Endothelial cell (in vitro differentiated cells): ENCODE measurements at regions not wholly inside any gene's neighbourhood (a gene's known extent, or its start where the extent isn't known, plus 50 kb on each side); places are given as distances from the start of the nearest gene placed in this dataset.

ENCODE experiments used
- DNase-seq: peaks from one replicate; pipeline ENCODE4 v3.0.0; 2021; ENCODE audit warnings: low spot score
- H3K27ac Mint-ChIP-seq: one replicate; pipeline ENCODE4 v1.8.0; 2021; ENCODE audit warnings: mixed read lengths, inconsistent platforms; ENCODE audit not compliant: unreplicated experiment
- H3K27me3 Mint-ChIP-seq: one replicate; pipeline ENCODE4 v1.8.0; 2021; ENCODE audit warnings: mild to moderate bottlenecking, moderate library complexity, mixed read lengths, inconsistent platforms; ENCODE audit not compliant: unreplicated experiment
- H3K36me3 Mint-ChIP-seq: one replicate; pipeline ENCODE4 v1.8.0; 2021; ENCODE audit warnings: mild to moderate bottlenecking, low read depth, mixed read lengths, inconsistent platforms; ENCODE audit not compliant: unreplicated experiment
- H3K4me1 Mint-ChIP-seq: one replicate; pipeline ENCODE4 v1.8.0; 2021; ENCODE audit warnings: mild to moderate bottlenecking, mixed read lengths, inconsistent platforms; ENCODE audit not compliant: unreplicated experiment
- H3K4me3 Mint-ChIP-seq: one replicate; pipeline ENCODE4 v1.8.0; 2021; ENCODE audit warnings: mild to moderate bottlenecking, mixed read lengths, inconsistent platforms; ENCODE audit not compliant: unreplicated experiment
- H3K9me3 Mint-ChIP-seq: one replicate; pipeline ENCODE4 v1.8.0; 2021; ENCODE audit warnings: mixed read lengths, inconsistent platforms; ENCODE audit not compliant: unreplicated experiment
- CTCF ChIP-seq: fragments of 200-600 bp; sonication (generic); IDR thresholded peaks from one replicate; pipeline ENCODE4 v1.5.0; 2021; ENCODE audit warnings: antibody characterized with exemption; ENCODE audit not compliant: unreplicated experiment

- Mint-ChIP-seq H3K4me3 (no peak overlapping the region), H3K27ac (no peak overlapping the region), H3K9me3 (no peaks in the 10 kb centered on the region), H3K4me1 (peaks cover 3% of the 10 kb centered on the region), H3K27me3 (no peaks in the 10 kb centered on the region), H3K36me3 (no peaks in the 10 kb centered on the region)
- TF ChIP-seq CTCF: no peak
- no peak for DNase-seq
These were observed 1703.6 kb downstream of the EFNB2 start for GRCh38 chr13:104831831-104832230.

GRCh38 chr13:104823709-104824108 is 1711.8 kb downstream of the EFNB2 start:
- Mint-ChIP-seq H3K27ac (no peak overlapping the region), H3K4me3 (no peak overlapping the region), H3K36me3 (no peaks in the 10 kb centered on the region), H3K27me3 (no peaks in the 10 kb centered on the region), H3K9me3 (no peaks in the 10 kb centered on the region), H3K4me1 (no peaks in the 10 kb centered on the region)
- no peak for TF ChIP-seq CTCF
- DNase-seq: no peak

GRCh38 chr13:104823071-104823470 is 1712.4 kb downstream of the EFNB2 start:
- no peaks in the 10 kb centered on the region for H3K4me1 Mint-ChIP-seq
- DNase-seq: no peak
- no peak overlapping the region for H3K4me3 Mint-ChIP-seq
- TF ChIP-seq CTCF: no peak
- H3K9me3 Mint-ChIP-seq: no peaks in the 10 kb centered on the region
- no peaks in the 10 kb centered on the region for H3K27me3 Mint-ChIP-seq
- no peak overlapping the region for H3K27ac Mint-ChIP-seq
- H3K36me3 Mint-ChIP-seq: no peaks in the 10 kb centered on the region

- no peaks in the 10 kb centered on the region for H3K4me1 Mint-ChIP-seq
- no peak for DNase-seq
- no peaks in the 10 kb centered on the region for H3K27me3 Mint-ChIP-seq
- no peak overlapping the region for H3K4me3 Mint-ChIP-seq
- no peaks in the 10 kb centered on the region for H3K36me3 Mint-ChIP-seq
- H3K9me3 Mint-ChIP-seq: no peaks in the 10 kb centered on the region
- no peak overlapping the region for H3K27ac Mint-ChIP-seq
- TF ChIP-seq CTCF: no peak
These were observed 1718.2 kb downstream of the EFNB2 start for GRCh38 chr13:104817271-104817670.

GRCh38 chr13:104816726-104817125 is 1718.7 kb downstream of the EFNB2 start:
- Mint-ChIP-seq H3K4me1 (no peaks in the 10 kb centered on the region), H3K27me3 (no peaks in the 10 kb centered on the region), H3K27ac (no peak overlapping the region), H3K36me3 (no peaks in the 10 kb centered on the region), H3K9me3 (no peaks in the 10 kb centered on the region), H3K4me3 (no peak overlapping the region)
- no peak for DNase-seq
- no peak for TF ChIP-seq CTCF
